SK-N-SH treated with all-trans-retinoic acid at 6 μM for 48 hours (cell line): ENCODE measurements at regions not wholly inside any gene's neighbourhood (a gene's known extent, or its start where the extent isn't known, plus 50 kb on each side); places are given as distances from the start of the nearest gene placed in this dataset.

Experiments
- ATAC-seq: fragments of 200-7000 bp; cut with Tn5 transposase; 3 replicates; pipeline ENCODE4 v1.9.1; 2020; ENCODE audit warnings: mild to moderate bottlenecking, moderate library complexity
- ARNTL ChIP-seq: fragments of 450-650 bp; formaldehyde crosslinking; IDR thresholded peaks from 2 replicates; pipeline ENCODE4 v1.5.0; 2020; ENCODE audit warnings: low read depth, mild to moderate bottlenecking, moderate library complexity, borderline replicate concordance
- BACH2 ChIP-seq: fragments of 250-450 bp; sonication (Bioruptor Pico); IDR thresholded peaks from 2 replicates; pipeline ENCODE4 v1.9.0; 2021; ENCODE audit warnings: mild to moderate bottlenecking, borderline replicate concordance
- CSDC2 ChIP-seq: fragments of 250-450 bp; sonication (Bioruptor Pico); IDR thresholded peaks from 2 replicates; pipeline ENCODE4 v1.5.0; 2020; ENCODE audit warnings: mild to moderate bottlenecking, moderate library complexity
- ESRRG ChIP-seq: fragments of 250-450 bp; sonication (Bioruptor Pico); IDR thresholded peaks from 2 replicates; pipeline ENCODE4 v1.6.1; 2021; ENCODE audit warnings: mild to moderate bottlenecking
- GLIS3 ChIP-seq: fragments of 250-450 bp; sonication (Bioruptor Pico); IDR thresholded peaks from 2 replicates; pipeline ENCODE4 v1.5.0; 2020; ENCODE audit warnings: mild to moderate bottlenecking, moderate library complexity
- ISL1 ChIP-seq: fragments of 250-450 bp; sonication (Bioruptor Pico); IDR thresholded peaks from 2 replicates; pipeline ENCODE4 v2.1.2; 2022; ENCODE audit warnings: mild to moderate bottlenecking, moderate library complexity
- OSR1 ChIP-seq: fragments of 250-450 bp; sonication (Bioruptor Pico); IDR thresholded peaks from 2 replicates; pipeline ENCODE4 v1.8.0; 2022; ENCODE audit warnings: moderate library complexity, mild to moderate bottlenecking, inconsistent platforms
- PPARA ChIP-seq: fragments of 250-450 bp; sonication (Bioruptor Pico); IDR thresholded peaks from 2 replicates; pipeline ENCODE4 v1.5.0; 2020; ENCODE audit warnings: mild to moderate bottlenecking, borderline replicate concordance
- SNAI2 ChIP-seq: fragments of 250-450 bp; sonication (Bioruptor Pico); IDR thresholded peaks from 2 replicates; pipeline ENCODE4 v1.5.0; 2020; ENCODE audit warnings: mild to moderate bottlenecking, moderate library complexity
- TCF4 ChIP-seq: fragments of 250-450 bp; sonication (Bioruptor Pico); IDR thresholded peaks from 2 replicates; pipeline ENCODE4 v1.8.0; 2021; ENCODE audit warnings: mild to moderate bottlenecking, moderate library complexity, borderline replicate concordance
- TOX ChIP-seq: fragments of 250-450 bp; sonication (Bioruptor Pico); IDR thresholded peaks from 2 replicates; pipeline ENCODE4 v1.8.0; 2021; ENCODE audit warnings: mild to moderate bottlenecking, moderate library complexity, borderline replicate concordance
- ZC3H10 ChIP-seq: fragments of 250-450 bp; sonication (Bioruptor Pico); IDR thresholded peaks from 2 replicates; pipeline ENCODE4 v1.5.1; 2021; ENCODE audit warnings: mild to moderate bottlenecking, moderate library complexity
- ZFP3 ChIP-seq: fragments of 250-450 bp; sonication (Bioruptor Pico); IDR thresholded peaks from 2 replicates; pipeline ENCODE4 v1.5.0; 2020; ENCODE audit warnings: mild to moderate bottlenecking, moderate library complexity
- ZFP30 ChIP-seq: fragments of 450-650 bp; formaldehyde crosslinking; IDR thresholded peaks from 2 replicates; pipeline ENCODE4 v1.5.0; 2022; ENCODE audit warnings: mild to moderate bottlenecking, moderate library complexity
- ZNF565 ChIP-seq: fragments of 450-650 bp; formaldehyde crosslinking; conservative IDR thresholded peaks from 2 replicates; pipeline ENCODE4 v1.5.0; 2020; ENCODE audit warnings: low read depth, mild to moderate bottlenecking, moderate library complexity
- ZNF8 ChIP-seq: fragments of 450-650 bp; formaldehyde crosslinking; IDR thresholded peaks from 2 replicates; pipeline ENCODE4 v1.5.0; 2020; ENCODE audit warnings: mild to moderate bottlenecking, moderate library complexity
- TF ChIP-seq, protein P1 (sequence below): fragments of 250-450 bp; sonication (Bioruptor Pico); IDR thresholded peaks from 2 replicates; pipeline ENCODE4 v1.8.0; 2020; ENCODE audit warnings: mild to moderate bottlenecking, moderate library complexity, borderline replicate concordance
- TF ChIP-seq, protein P2 (sequence below): fragments of 250-450 bp; sonication (Bioruptor Pico); IDR thresholded peaks from 2 replicates; pipeline ENCODE4 v1.5.1; 2020; ENCODE audit warnings: low read depth, mild to moderate bottlenecking, moderate library complexity
- TF ChIP-seq, protein P3 (sequence below): fragments of 250-450 bp; sonication (Bioruptor Pico); IDR thresholded peaks from 2 replicates; pipeline ENCODE4 v1.8.0; 2021; ENCODE audit warnings: low read depth, mild to moderate bottlenecking, moderate library complexity, borderline replicate concordance
- TF ChIP-seq, protein P4 (sequence below): fragments of 250-450 bp; sonication (Bioruptor Pico); IDR thresholded peaks from 2 replicates; pipeline ENCODE4 v1.5.0; 2020; ENCODE audit warnings: mild to moderate bottlenecking, moderate library complexity
- TF ChIP-seq, protein P5 (sequence below): fragments of 250-450 bp; sonication (Bioruptor Pico); IDR thresholded peaks from 2 replicates; pipeline ENCODE4 v1.5.1; 2021; ENCODE audit warnings: mild to moderate bottlenecking, moderate library complexity

DNA sequence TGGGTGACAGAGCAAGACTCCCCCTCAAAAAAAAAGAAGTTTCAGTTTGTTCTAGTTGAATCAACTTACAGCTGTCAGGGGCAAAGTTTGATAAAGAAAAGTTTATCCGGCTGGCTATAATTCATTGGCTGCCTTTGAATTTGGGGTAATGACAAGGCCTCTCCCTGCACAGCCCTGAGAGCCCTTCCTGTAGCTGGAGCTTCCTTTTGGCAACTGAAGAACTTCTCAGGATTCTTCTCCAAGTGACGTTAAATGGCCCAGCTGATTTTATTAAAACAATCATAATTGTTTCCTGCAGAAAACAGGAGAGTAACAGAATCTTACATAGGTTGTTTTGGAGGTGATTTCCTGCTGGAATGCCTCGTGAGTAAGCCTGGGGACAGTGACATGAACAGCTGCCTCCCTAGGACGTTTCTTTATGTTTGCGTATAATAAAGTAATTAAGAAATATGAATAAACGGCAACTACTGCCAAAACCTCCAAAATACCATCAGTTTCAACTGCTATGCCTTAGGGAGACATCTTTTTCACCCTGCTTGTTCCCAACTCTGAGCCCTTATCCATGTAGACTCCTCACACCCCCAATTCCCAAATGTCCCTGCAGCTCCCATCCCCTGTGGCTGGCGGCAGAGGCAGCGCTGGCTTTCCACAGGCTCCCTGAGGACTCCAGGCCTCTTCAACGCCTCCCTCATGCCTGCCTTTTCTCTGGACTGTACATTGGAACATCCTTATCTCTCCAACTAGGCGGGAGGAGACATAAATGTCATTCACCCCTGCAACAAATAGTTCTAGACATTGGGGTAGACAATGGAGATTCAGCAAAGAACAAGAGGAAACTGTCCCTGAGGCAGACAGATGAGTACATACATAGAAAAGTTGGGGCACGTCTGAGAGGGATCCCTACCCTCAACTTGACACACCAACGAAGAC, 59.2 kb upstream of the FZD7 start:
- no peak for TF ChIP-seq ISL1 (CRISPR knock-in tag)
- no peak for TF ChIP-seq TOX (CRISPR knock-in tag)
- TF ChIP-seq ZNF565 (CRISPR knock-in tag), result no peak
- TF ChIP-seq, protein P1, sequence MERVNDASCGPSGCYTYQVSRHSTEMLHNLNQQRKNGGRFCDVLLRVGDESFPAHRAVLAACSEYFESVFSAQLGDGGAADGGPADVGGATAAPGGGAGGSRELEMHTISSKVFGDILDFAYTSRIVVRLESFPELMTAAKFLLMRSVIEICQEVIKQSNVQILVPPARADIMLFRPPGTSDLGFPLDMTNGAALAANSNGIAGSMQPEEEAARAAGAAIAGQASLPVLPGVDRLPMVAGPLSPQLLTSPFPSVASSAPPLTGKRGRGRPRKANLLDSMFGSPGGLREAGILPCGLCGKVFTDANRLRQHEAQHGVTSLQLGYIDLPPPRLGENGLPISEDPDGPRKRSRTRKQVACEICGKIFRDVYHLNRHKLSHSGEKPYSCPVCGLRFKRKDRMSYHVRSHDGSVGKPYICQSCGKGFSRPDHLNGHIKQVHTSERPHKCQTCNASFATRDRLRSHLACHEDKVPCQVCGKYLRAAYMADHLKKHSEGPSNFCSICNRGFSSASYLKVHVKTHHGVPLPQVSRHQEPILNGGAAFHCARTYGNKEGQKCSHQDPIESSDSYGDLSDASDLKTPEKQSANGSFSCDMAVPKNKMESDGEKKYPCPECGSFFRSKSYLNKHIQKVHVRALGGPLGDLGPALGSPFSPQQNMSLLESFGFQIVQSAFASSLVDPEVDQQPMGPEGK (CRISPR knock-in tag), result no peak
- no peak for TF ChIP-seq GLIS3 (CRISPR knock-in tag)
- no peak for TF ChIP-seq ZFP30 (CRISPR knock-in tag)
- no peak for TF ChIP-seq ZNF8 (CRISPR knock-in tag)
- no peak for TF ChIP-seq ESRRG
- TF ChIP-seq, protein P2, sequence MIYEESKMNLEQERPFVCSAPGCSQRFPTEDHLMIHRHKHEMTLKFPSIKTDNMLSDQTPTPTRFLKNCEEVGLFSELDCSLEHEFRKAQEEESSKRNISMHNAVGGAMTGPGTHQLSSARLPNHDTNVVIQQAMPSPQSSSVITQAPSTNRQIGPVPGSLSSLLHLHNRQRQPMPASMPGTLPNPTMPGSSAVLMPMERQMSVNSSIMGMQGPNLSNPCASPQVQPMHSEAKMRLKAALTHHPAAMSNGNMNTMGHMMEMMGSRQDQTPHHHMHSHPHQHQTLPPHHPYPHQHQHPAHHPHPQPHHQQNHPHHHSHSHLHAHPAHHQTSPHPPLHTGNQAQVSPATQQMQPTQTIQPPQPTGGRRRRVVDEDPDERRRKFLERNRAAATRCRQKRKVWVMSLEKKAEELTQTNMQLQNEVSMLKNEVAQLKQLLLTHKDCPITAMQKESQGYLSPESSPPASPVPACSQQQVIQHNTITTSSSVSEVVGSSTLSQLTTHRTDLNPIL, result no peak
- TF ChIP-seq, protein P3, sequence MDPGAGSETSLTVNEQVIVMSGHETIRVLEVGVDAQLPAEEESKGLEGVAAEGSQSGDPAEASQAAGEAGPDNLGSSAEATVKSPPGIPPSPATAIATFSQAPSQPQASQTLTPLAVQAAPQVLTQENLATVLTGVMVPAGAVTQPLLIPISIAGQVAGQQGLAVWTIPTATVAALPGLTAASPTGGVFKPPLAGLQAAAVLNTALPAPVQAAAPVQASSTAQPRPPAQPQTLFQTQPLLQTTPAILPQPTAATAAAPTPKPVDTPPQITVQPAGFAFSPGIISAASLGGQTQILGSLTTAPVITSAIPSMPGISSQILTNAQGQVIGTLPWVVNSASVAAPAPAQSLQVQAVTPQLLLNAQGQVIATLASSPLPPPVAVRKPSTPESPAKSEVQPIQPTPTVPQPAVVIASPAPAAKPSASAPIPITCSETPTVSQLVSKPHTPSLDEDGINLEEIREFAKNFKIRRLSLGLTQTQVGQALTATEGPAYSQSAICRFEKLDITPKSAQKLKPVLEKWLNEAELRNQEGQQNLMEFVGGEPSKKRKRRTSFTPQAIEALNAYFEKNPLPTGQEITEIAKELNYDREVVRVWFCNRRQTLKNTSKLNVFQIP, result no peak
- TF ChIP-seq PPARA (CRISPR knock-in tag), result no peak
- no peak for TF ChIP-seq BACH2 (CRISPR knock-in tag)
- TF ChIP-seq, protein P4, sequence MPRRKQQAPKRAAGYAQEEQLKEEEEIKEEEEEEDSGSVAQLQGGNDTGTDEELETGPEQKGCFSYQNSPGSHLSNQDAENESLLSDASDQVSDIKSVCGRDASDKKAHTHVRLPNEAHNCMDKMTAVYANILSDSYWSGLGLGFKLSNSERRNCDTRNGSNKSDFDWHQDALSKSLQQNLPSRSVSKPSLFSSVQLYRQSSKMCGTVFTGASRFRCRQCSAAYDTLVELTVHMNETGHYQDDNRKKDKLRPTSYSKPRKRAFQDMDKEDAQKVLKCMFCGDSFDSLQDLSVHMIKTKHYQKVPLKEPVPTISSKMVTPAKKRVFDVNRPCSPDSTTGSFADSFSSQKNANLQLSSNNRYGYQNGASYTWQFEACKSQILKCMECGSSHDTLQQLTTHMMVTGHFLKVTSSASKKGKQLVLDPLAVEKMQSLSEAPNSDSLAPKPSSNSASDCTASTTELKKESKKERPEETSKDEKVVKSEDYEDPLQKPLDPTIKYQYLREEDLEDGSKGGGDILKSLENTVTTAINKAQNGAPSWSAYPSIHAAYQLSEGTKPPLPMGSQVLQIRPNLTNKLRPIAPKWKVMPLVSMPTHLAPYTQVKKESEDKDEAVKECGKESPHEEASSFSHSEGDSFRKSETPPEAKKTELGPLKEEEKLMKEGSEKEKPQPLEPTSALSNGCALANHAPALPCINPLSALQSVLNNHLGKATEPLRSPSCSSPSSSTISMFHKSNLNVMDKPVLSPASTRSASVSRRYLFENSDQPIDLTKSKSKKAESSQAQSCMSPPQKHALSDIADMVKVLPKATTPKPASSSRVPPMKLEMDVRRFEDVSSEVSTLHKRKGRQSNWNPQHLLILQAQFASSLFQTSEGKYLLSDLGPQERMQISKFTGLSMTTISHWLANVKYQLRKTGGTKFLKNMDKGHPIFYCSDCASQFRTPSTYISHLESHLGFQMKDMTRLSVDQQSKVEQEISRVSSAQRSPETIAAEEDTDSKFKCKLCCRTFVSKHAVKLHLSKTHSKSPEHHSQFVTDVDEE (CRISPR knock-in tag), result no peak
- TF ChIP-seq ARNTL (CRISPR knock-in tag), result no peak
- no peak for TF ChIP-seq TCF4 (CRISPR knock-in tag)
- TF ChIP-seq OSR1 (CRISPR knock-in tag), result no peak
- TF ChIP-seq CSDC2, result no peak
- no peak for TF ChIP-seq SNAI2 (CRISPR knock-in tag)
- TF ChIP-seq, protein P5, sequence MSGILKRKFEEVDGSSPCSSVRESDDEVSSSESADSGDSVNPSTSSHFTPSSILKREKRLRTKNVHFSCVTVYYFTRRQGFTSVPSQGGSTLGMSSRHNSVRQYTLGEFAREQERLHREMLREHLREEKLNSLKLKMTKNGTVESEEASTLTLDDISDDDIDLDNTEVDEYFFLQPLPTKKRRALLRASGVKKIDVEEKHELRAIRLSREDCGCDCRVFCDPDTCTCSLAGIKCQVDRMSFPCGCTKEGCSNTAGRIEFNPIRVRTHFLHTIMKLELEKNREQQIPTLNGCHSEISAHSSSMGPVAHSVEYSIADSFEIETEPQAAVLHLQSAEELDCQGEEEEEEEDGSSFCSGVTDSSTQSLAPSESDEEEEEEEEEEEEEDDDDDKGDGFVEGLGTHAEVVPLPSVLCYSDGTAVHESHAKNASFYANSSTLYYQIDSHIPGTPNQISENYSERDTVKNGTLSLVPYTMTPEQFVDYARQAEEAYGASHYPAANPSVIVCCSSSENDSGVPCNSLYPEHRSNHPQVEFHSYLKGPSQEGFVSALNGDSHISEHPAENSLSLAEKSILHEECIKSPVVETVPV, result no peak
- ATAC-seq, result no peak

DNA sequence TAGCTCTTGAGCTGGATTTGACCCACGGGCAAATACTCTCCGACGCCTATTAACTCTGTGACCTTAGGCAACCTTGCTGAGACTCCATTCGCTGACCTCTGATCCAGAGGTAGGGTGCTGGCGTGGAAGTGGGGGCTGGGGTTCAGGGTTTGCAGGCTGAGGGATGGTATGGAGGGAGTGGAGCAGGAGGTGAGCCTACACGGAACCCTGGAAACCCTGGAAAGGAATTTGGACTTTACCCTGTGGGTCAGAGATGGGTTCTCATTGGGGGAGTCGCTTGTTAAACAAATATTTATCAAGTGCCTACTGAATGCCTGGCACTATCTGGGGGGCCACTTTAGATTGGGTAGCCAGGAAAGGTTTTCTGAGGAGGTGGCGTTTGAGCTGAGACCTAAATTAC, 58.2 kb upstream of the FZD7 start:
- TF ChIP-seq SNAI2 (CRISPR knock-in tag) (no peak), PPARA (CRISPR knock-in tag) (no peak), ZC3H10 (CRISPR knock-in tag) (no peak), ESRRG (no peak)
- ATAC-seq, result no peak

DNA sequence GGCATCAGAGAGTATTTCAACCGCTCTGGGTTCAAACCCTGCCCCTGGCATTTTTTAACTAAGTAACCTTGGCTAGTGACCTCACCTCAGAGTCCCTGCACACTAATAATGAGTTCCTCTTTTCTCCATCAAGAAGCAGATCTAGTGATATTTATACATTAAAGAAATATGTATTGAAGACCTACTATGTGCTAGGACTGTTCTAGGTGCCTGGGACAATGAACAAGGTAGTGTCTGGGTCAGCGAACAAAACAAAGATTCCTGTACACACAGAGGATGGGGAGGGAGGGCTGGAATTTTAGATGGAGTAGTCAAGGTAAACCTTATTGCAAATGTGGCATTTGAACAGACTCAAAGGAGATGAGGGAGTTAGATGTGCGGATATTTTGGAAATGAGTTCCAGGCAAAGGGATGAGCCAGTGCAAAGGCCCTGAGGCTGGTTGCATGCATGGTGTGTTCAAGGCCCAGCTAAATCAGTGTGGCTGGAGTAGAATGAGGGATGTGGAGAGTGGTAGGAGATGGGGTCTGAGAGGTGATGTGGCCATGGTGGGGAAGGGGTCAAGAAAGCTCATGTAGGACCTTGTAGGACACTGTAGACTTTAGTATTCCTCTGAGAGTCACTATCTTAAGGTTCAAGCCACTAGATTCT, 57.6 kb upstream of the FZD7 start:
- no peak for TF ChIP-seq ZNF565 (CRISPR knock-in tag)
- TF ChIP-seq, protein P1 (CRISPR knock-in tag), result no peak
- TF ChIP-seq ZFP3 (CRISPR knock-in tag), result no peak
- no peak for TF ChIP-seq ESRRG
- TF ChIP-seq ZNF8 (CRISPR knock-in tag), result no peak
- no peak for TF ChIP-seq OSR1 (CRISPR knock-in tag)
- no peak for TF ChIP-seq TOX (CRISPR knock-in tag)
- no peak for TF ChIP-seq GLIS3 (CRISPR knock-in tag)
- TF ChIP-seq, protein P3, result no peak
- TF ChIP-seq, protein P2, result no peak
- TF ChIP-seq, all 23 proteins: peak for 0
- ATAC-seq, result no peak
